Neural cell (in vitro differentiated cells): ENCODE measurements at regions not wholly inside any gene's neighbourhood (a gene's known extent, or its start where the extent isn't known, plus 50 kb on each side); places are given as distances from the start of the nearest gene placed in this dataset.

Source experiments
- H2AFZ ChIP-seq: fragments of 200-600, 300-800 bp; sonication (generic), shearing (Covaris generic); 2 replicates; pipeline ENCODE4 v1.6.0; 2014; ENCODE audit warnings: low read depth, mild to moderate bottlenecking, antibody characterized with exemption, low read length, moderate library complexity
- H3F3A ChIP-seq: fragments of 200-600 bp; shearing (Covaris generic); 2 replicates; pipeline ENCODE4 v1.6.1; 2016; ENCODE audit warnings: mild to moderate bottlenecking, moderate library complexity, mixed read lengths, antibody characterized with exemption, low read length; ENCODE audit not compliant: insufficient read depth, poor library complexity, severe bottlenecking
- H3K27ac ChIP-seq: fragments of 200-600, 300-800 bp; sonication (generic), shearing (Covaris generic); 2 replicates; pipeline ENCODE4 v1.5.1; 2014; ENCODE audit warnings: mild to moderate bottlenecking, low read length, moderate library complexity
- H3K27me3 ChIP-seq: fragments of 300-800, 200-600 bp; sonication (generic), shearing (Covaris generic); 2 replicates; pipeline ENCODE4 v1.6.0; 2014; ENCODE audit warnings: mild to moderate bottlenecking, low read depth, low read length, moderate library complexity; ENCODE audit not compliant: insufficient read depth
- H3K36me3 ChIP-seq: fragments of 300-800, 200-600 bp; sonication (generic), shearing (Covaris generic); 2 replicates; pipeline ENCODE4 v1.5.1; 2014; ENCODE audit warnings: mild to moderate bottlenecking, antibody characterized with exemption, low read length, moderate library complexity; ENCODE audit not compliant: insufficient read depth
- H3K4me2 ChIP-seq: fragments of 300-800, 200-600 bp; sonication (generic), shearing (Covaris generic); 2 replicates; pipeline ENCODE4 v1.6.0; 2014; ENCODE audit warnings: mild to moderate bottlenecking, low read length
- H3K4me3 ChIP-seq: fragments of 300-800, 200-600 bp; sonication (generic), shearing (Covaris generic); 2 replicates; pipeline ENCODE4 v1.5.1; 2014; ENCODE audit warnings: mild to moderate bottlenecking, low read length, moderate library complexity
- H3K79me2 ChIP-seq: fragments of 200-600 bp; shearing (Covaris generic); replicated peaks from 2 replicates; pipeline ENCODE4 v1.6.0; 2014; ENCODE audit warnings: mild to moderate bottlenecking, low read length, moderate library complexity; ENCODE audit not compliant: insufficient read depth
- H3K9ac ChIP-seq: fragments of 300-800, 200-600 bp; sonication (generic), shearing (Covaris generic); 2 replicates; pipeline ENCODE4 v1.6.1; 2016; ENCODE audit warnings: mild to moderate bottlenecking, low read length, mixed read lengths
- H3K9me2 ChIP-seq: fragments of 200-600 bp; shearing (Covaris generic); 2 replicates; pipeline ENCODE4 v1.6.1; 2016; ENCODE audit warnings: mild to moderate bottlenecking, low read length, mixed read lengths; ENCODE audit not compliant: insufficient read depth
- H3K9me3 ChIP-seq: fragments of 200-600, 300-800 bp; sonication (generic), shearing (Covaris generic); 2 replicates; pipeline ENCODE4 v1.6.1; 2016; ENCODE audit warnings: mild to moderate bottlenecking, mixed run types, low read length, moderate library complexity, mixed read lengths
- H4K20me1 ChIP-seq: fragments of 200-600 bp; shearing (Covaris generic); 2 replicates; pipeline ENCODE4 v1.6.1; 2016; ENCODE audit warnings: mild to moderate bottlenecking, mixed run types; ENCODE audit not compliant: insufficient read depth
- EP300 ChIP-seq: fragments of 450-650 bp; conservative IDR thresholded peaks from 2 replicates; pipeline ENCODE4 v1.6.1; 2014; ENCODE audit warnings: antibody characterized with exemption, mild to moderate bottlenecking, moderate library complexity; ENCODE audit not compliant: poor library complexity, severe bottlenecking
- EZH2 ChIP-seq: fragments of 200-600, 300-800 bp; shearing (Covaris generic), sonication (generic); IDR thresholded peaks from 2 replicates; pipeline ENCODE4 v1.6.1; 2014; ENCODE audit warnings: antibody characterized with exemption, low read length, borderline replicate concordance, mild to moderate bottlenecking; ENCODE audit not compliant: insufficient read depth, poor library complexity, severe bottlenecking
- MXI1 ChIP-seq: fragments of 450-650 bp; conservative IDR thresholded peaks from 2 replicates; pipeline ENCODE4 v1.6.1; 2014; ENCODE audit warnings: antibody characterized with exemption, mild to moderate bottlenecking; ENCODE audit not compliant: poor library complexity, severe bottlenecking
- POLR2AphosphoS5 ChIP-seq: IDR thresholded peaks from 2 replicates; pipeline ENCODE4 v1.6.1; 2012
- RAD21 ChIP-seq: fragments of 450-650 bp; conservative IDR thresholded peaks from 2 replicates; pipeline ENCODE4 v1.6.1; 2014; ENCODE audit warnings: antibody characterized with exemption, mild to moderate bottlenecking, moderate library complexity
- SMC3 ChIP-seq: fragments of 450-650 bp; conservative IDR thresholded peaks from 2 replicates; pipeline ENCODE4 v1.6.1; 2014; ENCODE audit warnings: antibody characterized with exemption, mild to moderate bottlenecking, moderate library complexity; ENCODE audit not compliant: poor library complexity
- TAF1 ChIP-seq: IDR thresholded peaks from 2 replicates; pipeline ENCODE4 v1.6.1; 2012; ENCODE audit warnings: low read depth
- TF ChIP-seq, protein P1 (sequence below): IDR thresholded peaks from 2 replicates; pipeline ENCODE4 v1.6.1; 2012; ENCODE audit warnings: borderline replicate concordance
- TF ChIP-seq, protein P2 (sequence below): fragments of 450-650 bp; IDR thresholded peaks from 2 replicates; pipeline ENCODE4 v1.5.1; 2014; ENCODE audit warnings: antibody characterized with exemption, mild to moderate bottlenecking, moderate library complexity; ENCODE audit not compliant: poor library complexity, severe bottlenecking

DNA sequence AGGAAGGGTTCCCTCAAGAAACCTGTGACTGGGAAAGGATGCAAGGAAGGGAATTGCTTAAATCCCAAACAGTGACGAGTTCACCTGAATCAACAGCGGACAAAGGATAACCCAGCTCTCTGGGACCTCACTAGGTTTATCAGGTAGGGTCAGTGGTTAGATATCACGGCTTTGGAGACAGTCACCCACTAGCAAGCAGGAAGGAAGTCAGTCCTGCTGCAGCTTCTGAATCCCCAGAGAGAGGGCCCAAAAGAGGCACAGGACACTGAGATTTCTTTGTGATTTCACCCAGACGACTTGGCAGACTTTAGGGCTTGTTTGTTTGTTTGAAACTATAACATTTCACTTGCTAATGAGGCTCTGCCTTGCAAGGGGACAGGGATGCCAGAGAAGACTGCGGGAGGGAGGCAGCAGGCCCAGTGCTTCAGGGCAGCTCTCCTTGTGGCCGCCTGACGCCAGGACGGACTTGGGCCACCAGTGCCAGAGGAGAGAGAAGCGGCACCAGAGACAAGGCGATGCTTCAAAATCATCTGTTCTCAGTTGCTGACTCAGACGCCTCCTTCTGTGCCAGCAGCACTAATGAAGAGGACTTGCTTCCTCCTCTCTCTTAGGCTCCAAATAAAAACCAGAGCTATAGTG lies 275.6 kb upstream of the SLC30A5 start:
- Histone ChIP-seq H3K4me3 (peak overlapping the region; percentile 17), H2AFZ (no peak overlapping the region), H3K79me2 (no peaks in the 10 kb centered on the region)

DNA sequence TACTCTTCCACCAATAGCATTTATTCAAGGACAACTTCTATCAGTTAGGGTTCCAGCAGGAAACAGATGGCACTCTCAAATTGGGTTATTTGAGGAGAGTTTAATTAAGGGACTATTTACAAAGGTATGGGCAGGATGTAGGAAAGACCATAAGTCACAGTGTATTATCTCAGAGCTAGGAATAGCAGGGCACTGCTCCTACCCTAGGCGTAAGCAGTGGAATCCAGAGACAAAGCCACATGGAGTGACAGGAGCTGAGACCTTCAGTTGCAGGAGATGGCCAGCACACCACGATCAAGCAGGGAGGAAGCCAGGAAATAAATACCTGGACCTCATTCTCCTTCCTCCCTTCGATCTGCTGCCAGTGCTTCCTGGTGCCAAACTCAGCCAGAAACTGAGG lies 274.9 kb upstream of the SLC30A5 start:
- Histone ChIP-seq H2AFZ (no peak overlapping the region), H3F3A (no peaks in the 10 kb centered on the region), H3K9ac (no peak overlapping the region), H3K79me2 (no peaks in the 10 kb centered on the region), H3K27ac (no peak overlapping the region), H3K4me3 (no peak overlapping the region), H3K9me3 (no peaks in the 10 kb centered on the region), H3K36me3 (no peaks in the 10 kb centered on the region), H3K4me2 (no peak overlapping the region), H3K9me2 (no peaks in the 10 kb centered on the region), H3K27me3 (no peaks in the 10 kb centered on the region), H4K20me1 (no peaks in the 10 kb centered on the region)
- TF ChIP-seq, protein P1, sequence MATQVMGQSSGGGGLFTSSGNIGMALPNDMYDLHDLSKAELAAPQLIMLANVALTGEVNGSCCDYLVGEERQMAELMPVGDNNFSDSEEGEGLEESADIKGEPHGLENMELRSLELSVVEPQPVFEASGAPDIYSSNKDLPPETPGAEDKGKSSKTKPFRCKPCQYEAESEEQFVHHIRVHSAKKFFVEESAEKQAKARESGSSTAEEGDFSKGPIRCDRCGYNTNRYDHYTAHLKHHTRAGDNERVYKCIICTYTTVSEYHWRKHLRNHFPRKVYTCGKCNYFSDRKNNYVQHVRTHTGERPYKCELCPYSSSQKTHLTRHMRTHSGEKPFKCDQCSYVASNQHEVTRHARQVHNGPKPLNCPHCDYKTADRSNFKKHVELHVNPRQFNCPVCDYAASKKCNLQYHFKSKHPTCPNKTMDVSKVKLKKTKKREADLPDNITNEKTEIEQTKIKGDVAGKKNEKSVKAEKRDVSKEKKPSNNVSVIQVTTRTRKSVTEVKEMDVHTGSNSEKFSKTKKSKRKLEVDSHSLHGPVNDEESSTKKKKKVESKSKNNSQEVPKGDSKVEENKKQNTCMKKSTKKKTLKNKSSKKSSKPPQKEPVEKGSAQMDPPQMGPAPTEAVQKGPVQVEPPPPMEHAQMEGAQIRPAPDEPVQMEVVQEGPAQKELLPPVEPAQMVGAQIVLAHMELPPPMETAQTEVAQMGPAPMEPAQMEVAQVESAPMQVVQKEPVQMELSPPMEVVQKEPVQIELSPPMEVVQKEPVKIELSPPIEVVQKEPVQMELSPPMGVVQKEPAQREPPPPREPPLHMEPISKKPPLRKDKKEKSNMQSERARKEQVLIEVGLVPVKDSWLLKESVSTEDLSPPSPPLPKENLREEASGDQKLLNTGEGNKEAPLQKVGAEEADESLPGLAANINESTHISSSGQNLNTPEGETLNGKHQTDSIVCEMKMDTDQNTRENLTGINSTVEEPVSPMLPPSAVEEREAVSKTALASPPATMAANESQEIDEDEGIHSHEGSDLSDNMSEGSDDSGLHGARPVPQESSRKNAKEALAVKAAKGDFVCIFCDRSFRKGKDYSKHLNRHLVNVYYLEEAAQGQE = no peak
- TF ChIP-seq, protein P2, sequence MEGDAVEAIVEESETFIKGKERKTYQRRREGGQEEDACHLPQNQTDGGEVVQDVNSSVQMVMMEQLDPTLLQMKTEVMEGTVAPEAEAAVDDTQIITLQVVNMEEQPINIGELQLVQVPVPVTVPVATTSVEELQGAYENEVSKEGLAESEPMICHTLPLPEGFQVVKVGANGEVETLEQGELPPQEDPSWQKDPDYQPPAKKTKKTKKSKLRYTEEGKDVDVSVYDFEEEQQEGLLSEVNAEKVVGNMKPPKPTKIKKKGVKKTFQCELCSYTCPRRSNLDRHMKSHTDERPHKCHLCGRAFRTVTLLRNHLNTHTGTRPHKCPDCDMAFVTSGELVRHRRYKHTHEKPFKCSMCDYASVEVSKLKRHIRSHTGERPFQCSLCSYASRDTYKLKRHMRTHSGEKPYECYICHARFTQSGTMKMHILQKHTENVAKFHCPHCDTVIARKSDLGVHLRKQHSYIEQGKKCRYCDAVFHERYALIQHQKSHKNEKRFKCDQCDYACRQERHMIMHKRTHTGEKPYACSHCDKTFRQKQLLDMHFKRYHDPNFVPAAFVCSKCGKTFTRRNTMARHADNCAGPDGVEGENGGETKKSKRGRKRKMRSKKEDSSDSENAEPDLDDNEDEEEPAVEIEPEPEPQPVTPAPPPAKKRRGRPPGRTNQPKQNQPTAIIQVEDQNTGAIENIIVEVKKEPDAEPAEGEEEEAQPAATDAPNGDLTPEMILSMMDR = no peak
- TF ChIP-seq EP300 (no peak), SMC3 (no peak), EZH2 (no peak), POLR2AphosphoS5 (no peak), RAD21 (no peak), MXI1 (no peak), TAF1 (no peak)

More for the DNA sequence above, 275.6 kb upstream of the SLC30A5 start:
- Histone ChIP-seq H3K27me3 (no peaks in the 10 kb centered on the region), H3K9ac (no peak overlapping the region), H3K27ac (peak overlapping the region; percentile 28), H3K4me2 (no peak overlapping the region), H3K9me3 (no peaks in the 10 kb centered on the region), H3K36me3 (no peaks in the 10 kb centered on the region), H4K20me1 (no peaks in the 10 kb centered on the region), H3F3A (no peaks in the 10 kb centered on the region), H3K9me2 (no peaks in the 10 kb centered on the region)
- no peak for TF ChIP-seq RAD21
- TF ChIP-seq SMC3 = no peak
- no peak for TF ChIP-seq MXI1
- no peak for TF ChIP-seq POLR2AphosphoS5
- TF ChIP-seq EP300 = no peak
- no peak for TF ChIP-seq TAF1
- TF ChIP-seq, protein P1 = no peak
- no peak for TF ChIP-seq EZH2
- TF ChIP-seq, protein P2 = no peak
